ENCODE measurements at regions not wholly inside any gene's neighbourhood (a gene's known extent, or its start where the extent isn't known, plus 50 kb on each side); places are given as distances from the start of the nearest gene placed in this dataset.
"Not testable (repeated sequence)": the region's sequence is repeated elsewhere in the genome, so short reads cannot be mapped to it uniquely, and the experiment has no call there.

DNA sequence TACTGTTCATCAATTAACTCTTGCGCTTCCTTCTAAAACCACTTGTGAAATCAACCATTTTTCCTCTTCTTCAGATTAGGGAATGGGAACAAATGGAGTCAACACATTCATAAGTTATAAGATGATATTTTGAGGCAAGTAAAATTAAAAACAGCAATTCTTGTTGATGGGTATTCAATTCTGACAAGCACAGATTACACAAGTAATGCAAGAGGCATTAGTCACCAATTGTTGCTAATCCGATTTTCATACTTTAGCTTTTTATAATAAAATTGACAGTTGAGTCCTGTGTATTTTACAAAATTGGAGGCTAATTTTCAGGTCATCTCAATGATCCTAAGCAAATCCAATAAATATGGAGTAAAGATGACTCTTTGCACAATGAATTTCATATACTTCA is 918.4 kb upstream of the SOX9 start:
- Histone ChIP-seq H3K4me3 (no peak overlapping the region), H3K9me3 (no peaks in the 10 kb centered on the region), H3K27ac (no peak overlapping the region), H3K36me3 (no peaks in the 10 kb centered on the region), H3K27me3 (no peaks in the 10 kb centered on the region), H3K4me1 (no peaks in the 10 kb centered on the region)
- intact Hi-C loops (cut with DNase I; ENCODE audit: low total_unique reads) = no loop called here
- DNase-seq = no peak
- TF ChIP-seq POLR2A (IDR thresholded peaks at IDR 0.05) = no peak
- TF ChIP-seq, protein P1, sequence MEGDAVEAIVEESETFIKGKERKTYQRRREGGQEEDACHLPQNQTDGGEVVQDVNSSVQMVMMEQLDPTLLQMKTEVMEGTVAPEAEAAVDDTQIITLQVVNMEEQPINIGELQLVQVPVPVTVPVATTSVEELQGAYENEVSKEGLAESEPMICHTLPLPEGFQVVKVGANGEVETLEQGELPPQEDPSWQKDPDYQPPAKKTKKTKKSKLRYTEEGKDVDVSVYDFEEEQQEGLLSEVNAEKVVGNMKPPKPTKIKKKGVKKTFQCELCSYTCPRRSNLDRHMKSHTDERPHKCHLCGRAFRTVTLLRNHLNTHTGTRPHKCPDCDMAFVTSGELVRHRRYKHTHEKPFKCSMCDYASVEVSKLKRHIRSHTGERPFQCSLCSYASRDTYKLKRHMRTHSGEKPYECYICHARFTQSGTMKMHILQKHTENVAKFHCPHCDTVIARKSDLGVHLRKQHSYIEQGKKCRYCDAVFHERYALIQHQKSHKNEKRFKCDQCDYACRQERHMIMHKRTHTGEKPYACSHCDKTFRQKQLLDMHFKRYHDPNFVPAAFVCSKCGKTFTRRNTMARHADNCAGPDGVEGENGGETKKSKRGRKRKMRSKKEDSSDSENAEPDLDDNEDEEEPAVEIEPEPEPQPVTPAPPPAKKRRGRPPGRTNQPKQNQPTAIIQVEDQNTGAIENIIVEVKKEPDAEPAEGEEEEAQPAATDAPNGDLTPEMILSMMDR (IDR thresholded peaks at IDR 0.05) = no peak

DNA sequence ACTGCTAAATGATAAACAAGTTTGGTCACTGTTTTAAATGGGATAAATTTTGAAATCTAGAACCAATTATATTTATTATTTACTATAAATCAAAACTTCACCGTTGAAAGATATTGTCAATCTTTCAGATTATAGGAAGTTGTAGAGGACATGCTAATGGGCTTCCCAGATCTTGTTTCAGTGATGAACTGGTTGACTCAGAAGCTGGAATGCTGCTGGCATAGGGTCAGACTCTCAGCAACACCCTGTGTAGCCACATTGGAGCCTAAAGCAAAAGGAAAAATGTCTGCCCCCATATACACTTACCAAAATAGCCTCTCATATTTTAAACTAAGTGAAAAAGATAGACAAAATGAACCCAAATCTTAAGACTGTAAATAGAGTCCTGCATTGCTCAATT is 916.9 kb upstream of the SOX9 start:
- Histone ChIP-seq H3K4me3 (no peak overlapping the region), H3K9me3 (no peaks in the 10 kb centered on the region), H3K27me3 (no peaks in the 10 kb centered on the region), H3K27ac (no peak overlapping the region), H3K36me3 (no peaks in the 10 kb centered on the region), H3K4me1 (no peaks in the 10 kb centered on the region)
- intact Hi-C loops (cut with DNase I; ENCODE audit: low total_unique reads) = no loop called here
- no peak for DNase-seq
- no peak for TF ChIP-seq POLR2A (IDR thresholded peaks at IDR 0.05)
- TF ChIP-seq, protein P1 (IDR thresholded peaks at IDR 0.05) = no peak

DNA sequence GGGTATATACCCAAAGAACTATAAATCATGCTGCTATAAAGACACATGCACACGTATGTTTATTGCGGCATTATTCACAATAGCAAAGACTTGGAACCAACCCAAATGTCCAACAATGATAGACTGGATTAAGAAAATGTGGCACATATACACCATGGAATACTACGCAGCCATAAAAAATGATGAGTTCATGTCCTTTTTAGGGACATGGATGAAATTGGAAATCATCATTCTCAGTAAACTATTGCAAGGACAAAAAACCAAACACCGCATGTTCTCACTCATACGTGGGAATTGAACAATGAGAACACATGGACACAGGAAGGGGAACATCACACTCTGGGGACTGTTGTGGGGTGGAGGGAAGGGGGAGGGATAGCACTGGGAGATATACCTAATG is 914.9 kb upstream of the SOX9 start:
- H3K4me3 ChIP-seq; H3K4me1 ChIP-seq; H3K36me3 ChIP-seq; H3K27ac ChIP-seq; H3K27me3 ChIP-seq; H3K9me3 ChIP-seq; intact Hi-C loops (cut with DNase I; ENCODE audit: low total_unique reads); DNase-seq: not testable (repeated sequence)

DNA sequence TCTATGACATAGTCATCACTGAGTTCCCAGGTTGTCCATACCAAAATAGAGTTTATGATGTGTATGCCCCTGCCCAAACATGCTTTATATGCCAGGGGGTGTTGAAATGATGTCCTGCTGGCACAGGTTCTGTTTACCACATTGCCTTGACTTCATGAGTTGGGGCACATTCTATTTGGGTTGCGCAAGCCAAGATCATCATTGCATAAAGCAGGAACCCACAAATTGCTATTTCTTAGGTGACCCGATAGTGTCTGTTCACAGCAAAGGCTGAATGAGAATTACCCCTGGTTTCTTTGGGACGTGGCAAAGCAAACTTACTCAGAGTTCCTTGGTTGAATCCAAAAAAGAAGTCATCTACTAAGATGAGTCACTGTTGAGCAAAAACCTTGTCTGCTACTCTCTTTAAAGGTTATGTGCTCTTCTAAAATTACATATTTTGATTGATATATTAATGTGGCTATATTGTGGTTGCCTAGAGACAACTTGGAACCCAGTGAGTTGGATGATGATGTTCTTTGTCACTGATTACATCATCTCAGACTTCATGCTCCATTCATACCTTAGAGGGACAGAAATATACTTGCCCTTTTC is 912.6 kb upstream of the SOX9 start:
- Histone ChIP-seq H3K4me1 (no peaks in the 10 kb centered on the region), H3K4me3 (no peak overlapping the region)
- intact Hi-C loops (cut with DNase I; ENCODE audit: low total_unique reads) = no loop called here

DNA sequence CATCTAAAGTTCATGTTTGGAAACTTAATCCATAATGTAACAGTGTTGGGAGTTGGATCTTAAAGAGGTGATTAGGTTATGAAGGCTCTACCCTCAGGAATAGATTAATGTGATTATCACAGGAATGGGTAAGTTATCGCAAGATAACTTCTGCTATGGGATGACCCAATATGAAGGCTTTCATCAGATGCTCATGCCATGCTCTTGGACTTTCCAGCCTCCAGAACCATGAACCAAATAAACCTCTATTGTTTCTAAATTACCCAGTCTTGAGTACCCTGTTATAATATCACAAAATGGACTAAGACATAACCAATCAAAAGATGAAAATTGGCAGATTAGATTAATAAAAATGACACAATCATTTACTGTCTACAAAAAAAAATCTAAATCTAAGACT is 906.9 kb upstream of the SOX9 start:
- H3K4me3 ChIP-seq = no peak overlapping the region
- no peaks in the 10 kb centered on the region for H3K4me1 ChIP-seq
- H3K27me3 ChIP-seq = no peaks in the 10 kb centered on the region
- H3K27ac ChIP-seq = no peak overlapping the region
- no peak for DNase-seq
- no peaks in the 10 kb centered on the region for H3K36me3 ChIP-seq
- TF ChIP-seq, protein P1 (IDR thresholded peaks at IDR 0.05) = no peak
- TF ChIP-seq POLR2A (IDR thresholded peaks at IDR 0.05) = no peak
- H3K9me3 ChIP-seq = no peaks in the 10 kb centered on the region
- intact Hi-C loops (cut with DNase I; ENCODE audit: low total_unique reads) = no loop called here

More for the DNA sequence above, 912.6 kb upstream of the SOX9 start:
- H3K9me3 ChIP-seq = no peaks in the 10 kb centered on the region
- H3K27me3 ChIP-seq = no peaks in the 10 kb centered on the region
- TF ChIP-seq, protein P1 (IDR thresholded peaks at IDR 0.05) = no peak
- no peak for TF ChIP-seq POLR2A (IDR thresholded peaks at IDR 0.05)
- no peaks in the 10 kb centered on the region for H3K36me3 ChIP-seq
- H3K27ac ChIP-seq = no peak overlapping the region
- no peak for DNase-seq

DNA sequence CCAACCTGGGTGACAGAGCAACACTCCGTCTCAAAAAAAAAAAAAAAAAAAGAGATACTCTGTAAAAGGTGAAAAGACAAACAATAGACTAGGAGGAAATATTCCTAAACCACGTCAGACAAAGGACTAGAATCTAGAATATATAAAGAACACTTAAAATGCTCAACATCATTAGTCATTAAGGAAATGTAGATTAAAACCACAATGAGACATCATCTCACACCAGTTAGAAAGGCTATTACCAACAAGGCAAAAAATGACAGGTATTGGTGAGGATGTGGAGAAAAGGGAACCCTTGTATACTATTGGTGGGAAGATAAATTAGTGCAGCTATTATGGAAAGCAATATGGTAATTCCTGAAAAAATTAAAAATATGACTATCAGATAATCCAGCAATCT is 903.1 kb upstream of the SOX9 start:
- no peak for DNase-seq
- Histone ChIP-seq H3K4me1 (no peaks in the 10 kb centered on the region), H3K9me3 (no peaks in the 10 kb centered on the region), H3K4me3 (no peak overlapping the region), H3K27ac (no peak overlapping the region), H3K36me3 (no peaks in the 10 kb centered on the region), H3K27me3 (no peaks in the 10 kb centered on the region)
- intact Hi-C loops (cut with DNase I; ENCODE audit: low total_unique reads) = no loop called here
- TF ChIP-seq, protein P1 (IDR thresholded peaks at IDR 0.05) = no peak
- TF ChIP-seq POLR2A (IDR thresholded peaks at IDR 0.05) = no peak

Measured in uterus (tissue), 3 donors.